ENCODE measurements at regions not wholly inside any gene's neighbourhood (a gene's known extent, or its start where the extent isn't known, plus 50 kb on each side); places are given as distances from the start of the nearest gene placed in this dataset.

GRCh38 chr13:109389892-109390345, 396.5 kb downstream of the IRS2 start:
- Histone ChIP-seq H3K4me1 (ENCODE audit: control insufficient read depth, insufficient read depth, low read length) (no peaks in the 10 kb centered on the region), H3K9ac (ENCODE audit: low read depth, low read length) (no peak overlapping the region), H3K4me3 (ENCODE audit: low read depth, low read length) (no peak overlapping the region), H3K9me3 (ENCODE audit: control insufficient read depth, insufficient read depth, low read length) (no peaks in the 10 kb centered on the region), H3K36me3 (ENCODE audit: control insufficient read depth, insufficient read depth, low read length) (no peaks in the 10 kb centered on the region), H3K27me3 (ENCODE audit: control insufficient read depth, insufficient read depth, low read length) (no peaks in the 10 kb centered on the region)

- H3K4me3 ChIP-seq (ENCODE audit: low read depth, low read length), result no peak overlapping the region
- no peaks in the 10 kb centered on the region for H3K4me1 ChIP-seq (ENCODE audit: control insufficient read depth, insufficient read depth, low read length)
- H3K9me3 ChIP-seq (ENCODE audit: control insufficient read depth, insufficient read depth, low read length), result no peaks in the 10 kb centered on the region
- H3K36me3 ChIP-seq (ENCODE audit: control insufficient read depth, insufficient read depth, low read length), result no peaks in the 10 kb centered on the region
- no peak overlapping the region for H3K9ac ChIP-seq (ENCODE audit: low read depth, low read length)
- no peaks in the 10 kb centered on the region for H3K27me3 ChIP-seq (ENCODE audit: control insufficient read depth, insufficient read depth, low read length)
Measured at GRCh38 chr13:109389456-109389855, 396.9 kb downstream of the IRS2 start.

- Histone ChIP-seq H3K4me3 (ENCODE audit: low read depth, low read length) (no peak overlapping the region), H3K9me3 (ENCODE audit: control insufficient read depth, insufficient read depth, low read length) (no peaks in the 10 kb centered on the region), H3K9ac (ENCODE audit: low read depth, low read length) (no peak overlapping the region), H3K4me1 (ENCODE audit: control insufficient read depth, insufficient read depth, low read length) (no peaks in the 10 kb centered on the region), H3K27me3 (ENCODE audit: control insufficient read depth, insufficient read depth, low read length) (no peaks in the 10 kb centered on the region), H3K36me3 (ENCODE audit: control insufficient read depth, insufficient read depth, low read length) (no peaks in the 10 kb centered on the region)
Measured at GRCh38 chr13:109387471-109387870, 398.9 kb downstream of the IRS2 start.

GRCh38 chr13:109385242-109385560, 401.2 kb downstream of the IRS2 start:
- no peaks in the 10 kb centered on the region for H3K9me3 ChIP-seq (ENCODE audit: control insufficient read depth, insufficient read depth, low read length)
- H3K27me3 ChIP-seq (ENCODE audit: control insufficient read depth, insufficient read depth, low read length), result no peaks in the 10 kb centered on the region
- no peaks in the 10 kb centered on the region for H3K36me3 ChIP-seq (ENCODE audit: control insufficient read depth, insufficient read depth, low read length)
- H3K4me3 ChIP-seq (ENCODE audit: low read depth, low read length), result no peak overlapping the region
- no peak overlapping the region for H3K9ac ChIP-seq (ENCODE audit: low read depth, low read length)
- H3K4me1 ChIP-seq (ENCODE audit: control insufficient read depth, insufficient read depth, low read length), result no peaks in the 10 kb centered on the region

GRCh38 chr13:109384491-109385241, 401.7 kb downstream of the IRS2 start:
- Histone ChIP-seq H3K9ac (ENCODE audit: low read depth, low read length) (no peak overlapping the region), H3K9me3 (ENCODE audit: control insufficient read depth, insufficient read depth, low read length) (no peaks in the 10 kb centered on the region), H3K4me1 (ENCODE audit: control insufficient read depth, insufficient read depth, low read length) (no peaks in the 10 kb centered on the region), H3K4me3 (ENCODE audit: low read depth, low read length) (no peak overlapping the region), H3K36me3 (ENCODE audit: control insufficient read depth, insufficient read depth, low read length) (no peaks in the 10 kb centered on the region), H3K27me3 (ENCODE audit: control insufficient read depth, insufficient read depth, low read length) (no peaks in the 10 kb centered on the region)

- Histone ChIP-seq H3K9ac (ENCODE audit: low read depth, low read length) (no peak overlapping the region), H3K27me3 (ENCODE audit: control insufficient read depth, insufficient read depth, low read length) (no peaks in the 10 kb centered on the region), H3K9me3 (ENCODE audit: control insufficient read depth, insufficient read depth, low read length) (no peaks in the 10 kb centered on the region), H3K4me1 (ENCODE audit: control insufficient read depth, insufficient read depth, low read length) (no peaks in the 10 kb centered on the region), H3K36me3 (ENCODE audit: control insufficient read depth, insufficient read depth, low read length) (no peaks in the 10 kb centered on the region), H3K4me3 (ENCODE audit: low read depth, low read length) (no peak overlapping the region)
Measured at GRCh38 chr13:109383683-109384082, 402.7 kb downstream of the IRS2 start.

- Histone ChIP-seq H3K36me3 (ENCODE audit: control insufficient read depth, insufficient read depth, low read length) (no peaks in the 10 kb centered on the region), H3K4me3 (ENCODE audit: low read depth, low read length) (no peak overlapping the region), H3K4me1 (ENCODE audit: control insufficient read depth, insufficient read depth, low read length) (no peaks in the 10 kb centered on the region), H3K27me3 (ENCODE audit: control insufficient read depth, insufficient read depth, low read length) (no peaks in the 10 kb centered on the region), H3K9ac (ENCODE audit: low read depth, low read length) (no peak overlapping the region), H3K9me3 (ENCODE audit: control insufficient read depth, insufficient read depth, low read length) (no peaks in the 10 kb centered on the region)
Measured at GRCh38 chr13:109381546-109382180, 404.7 kb downstream of the IRS2 start.

- no peaks in the 10 kb centered on the region for H3K9me3 ChIP-seq (ENCODE audit: control insufficient read depth, insufficient read depth, low read length)
- no peaks in the 10 kb centered on the region for H3K4me1 ChIP-seq (ENCODE audit: control insufficient read depth, insufficient read depth, low read length)
- H3K27me3 ChIP-seq (ENCODE audit: control insufficient read depth, insufficient read depth, low read length), result no peaks in the 10 kb centered on the region
- no peak overlapping the region for H3K9ac ChIP-seq (ENCODE audit: low read depth, low read length)
- H3K36me3 ChIP-seq (ENCODE audit: control insufficient read depth, insufficient read depth, low read length), result no peaks in the 10 kb centered on the region
- no peak overlapping the region for H3K4me3 ChIP-seq (ENCODE audit: low read depth, low read length)
Measured at GRCh38 chr13:109380457-109380856, 405.9 kb downstream of the IRS2 start.

- no peaks in the 10 kb centered on the region for H3K36me3 ChIP-seq (ENCODE audit: control insufficient read depth, insufficient read depth, low read length)
Measured at GRCh38 chr13:109379930-109380329, 406.5 kb downstream of the IRS2 start.

GRCh38 chr13:109376936-109377335, 409.4 kb downstream of the IRS2 start:
- no peaks in the 10 kb centered on the region for H3K27me3 ChIP-seq (ENCODE audit: control insufficient read depth, insufficient read depth, low read length)
- H3K9ac ChIP-seq (ENCODE audit: low read depth, low read length), result no peak overlapping the region
- no peaks in the 10 kb centered on the region for H3K36me3 ChIP-seq (ENCODE audit: control insufficient read depth, insufficient read depth, low read length)
- no peaks in the 10 kb centered on the region for H3K9me3 ChIP-seq (ENCODE audit: control insufficient read depth, insufficient read depth, low read length)
- H3K4me3 ChIP-seq (ENCODE audit: low read depth, low read length), result no peak overlapping the region
- no peaks in the 10 kb centered on the region for H3K4me1 ChIP-seq (ENCODE audit: control insufficient read depth, insufficient read depth, low read length)

More at GRCh38 chr13:109379930-109380329, 406.5 kb downstream of the IRS2 start:
- Histone ChIP-seq H3K9ac (ENCODE audit: low read depth, low read length) (no peak overlapping the region), H3K4me1 (ENCODE audit: control insufficient read depth, insufficient read depth, low read length) (no peaks in the 10 kb centered on the region), H3K4me3 (ENCODE audit: low read depth, low read length) (no peak overlapping the region), H3K9me3 (ENCODE audit: control insufficient read depth, insufficient read depth, low read length) (no peaks in the 10 kb centered on the region), H3K27me3 (ENCODE audit: control insufficient read depth, insufficient read depth, low read length) (no peaks in the 10 kb centered on the region)

- Histone ChIP-seq H3K27me3 (ENCODE audit: control insufficient read depth, insufficient read depth, low read length) (no peaks in the 10 kb centered on the region), H3K4me1 (ENCODE audit: control insufficient read depth, insufficient read depth, low read length) (no peaks in the 10 kb centered on the region), H3K9me3 (ENCODE audit: control insufficient read depth, insufficient read depth, low read length) (no peaks in the 10 kb centered on the region), H3K36me3 (ENCODE audit: control insufficient read depth, insufficient read depth, low read length) (no peaks in the 10 kb centered on the region), H3K9ac (ENCODE audit: low read depth, low read length) (no peak overlapping the region), H3K4me3 (ENCODE audit: low read depth, low read length) (no peak overlapping the region)
Measured at GRCh38 chr13:109374609-109375200, 411.7 kb downstream of the IRS2 start.

- no peaks in the 10 kb centered on the region for H3K9me3 ChIP-seq (ENCODE audit: control insufficient read depth, insufficient read depth, low read length)
- H3K9ac ChIP-seq (ENCODE audit: low read depth, low read length), result no peak overlapping the region
- H3K4me3 ChIP-seq (ENCODE audit: low read depth, low read length), result no peak overlapping the region
- H3K36me3 ChIP-seq (ENCODE audit: control insufficient read depth, insufficient read depth, low read length), result no peaks in the 10 kb centered on the region
- H3K4me1 ChIP-seq (ENCODE audit: control insufficient read depth, insufficient read depth, low read length), result no peaks in the 10 kb centered on the region
- no peaks in the 10 kb centered on the region for H3K27me3 ChIP-seq (ENCODE audit: control insufficient read depth, insufficient read depth, low read length)
Measured at GRCh38 chr13:109372666-109373065, 413.7 kb downstream of the IRS2 start.
